SK-N-DZ (cell line): ENCODE measurements at regions not wholly inside any gene's neighbourhood (a gene's known extent, or its start where the extent isn't known, plus 50 kb on each side); places are given as distances from the start of the nearest gene placed in this dataset.
"Not testable (repeated sequence)": the region's sequence is repeated elsewhere in the genome, so short reads cannot be mapped to it uniquely, and the experiment has no call there.

ENCODE experiments used
- DNase-seq: peaks from one replicate; pipeline ENCODE4 v3.0.0-alpha.2; 2015; ENCODE audit warnings: low spot score

DNA sequence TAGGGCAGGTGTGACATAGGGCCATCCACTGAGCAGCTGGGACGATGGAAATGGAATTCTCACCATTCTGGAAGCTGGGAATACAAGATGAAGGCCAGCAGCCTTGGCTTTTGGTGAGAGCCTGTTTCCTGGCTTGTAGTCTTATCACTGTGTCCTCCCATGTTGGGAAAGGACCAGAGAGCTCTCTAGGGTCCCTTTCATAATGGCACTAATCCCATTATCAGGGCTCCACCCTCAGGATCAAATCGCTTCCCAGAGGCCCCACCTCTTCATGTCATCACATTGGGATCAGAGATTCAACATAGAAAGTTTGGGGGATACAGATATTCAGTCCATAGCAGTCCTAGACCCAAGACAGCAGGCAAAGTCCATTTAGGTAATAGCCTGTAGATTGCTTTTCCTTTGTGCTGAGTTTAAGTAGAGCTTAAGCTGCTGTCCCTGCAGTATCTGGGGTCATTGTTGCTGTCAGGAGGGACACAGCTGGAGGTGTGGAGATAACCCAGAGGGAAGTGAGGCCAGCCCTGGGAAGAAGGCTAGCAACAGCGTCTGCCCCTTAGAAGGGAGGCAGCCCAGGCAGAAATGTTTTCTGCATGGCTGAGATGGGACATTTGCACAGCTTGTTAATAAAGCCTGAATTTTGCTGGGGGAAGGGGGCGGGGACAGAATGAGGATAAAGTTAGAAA lies 136.5 kb upstream of the GPR12 start:
- DNase-seq, result peak; percentile 75

DNA sequence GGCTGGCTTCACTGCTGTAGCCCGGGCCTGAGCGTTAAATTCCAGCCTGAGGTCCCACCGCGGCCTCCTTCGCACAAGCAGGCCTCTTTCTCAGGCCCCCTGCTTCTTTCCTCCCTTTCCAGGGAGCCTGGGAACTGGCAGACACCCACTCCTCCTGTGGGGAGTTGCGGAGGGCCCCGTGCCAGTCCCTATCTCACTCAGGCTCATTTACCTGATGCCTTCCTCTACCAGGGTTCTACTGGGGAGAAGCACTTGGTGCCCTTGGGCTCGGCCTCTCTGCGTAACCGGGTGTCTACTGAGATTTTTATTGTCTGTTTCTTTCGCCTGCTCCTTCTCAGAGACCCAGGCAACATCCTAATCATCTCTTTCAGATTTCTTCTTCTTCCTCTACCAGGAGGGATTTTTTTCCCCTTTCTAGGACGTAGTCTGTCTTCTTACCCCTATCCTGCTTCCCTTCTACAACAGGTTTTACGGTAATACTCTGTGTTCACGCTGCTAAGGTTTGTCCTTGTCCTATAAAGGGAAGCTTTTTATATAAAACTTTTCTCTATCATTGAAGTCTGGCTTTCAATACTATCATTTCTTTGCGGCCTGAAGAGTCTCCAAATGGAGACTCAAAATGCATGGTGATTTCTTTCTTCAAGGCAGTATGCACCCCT lies 135.4 kb upstream of the GPR12 start:
- no peak for DNase-seq

DNA sequence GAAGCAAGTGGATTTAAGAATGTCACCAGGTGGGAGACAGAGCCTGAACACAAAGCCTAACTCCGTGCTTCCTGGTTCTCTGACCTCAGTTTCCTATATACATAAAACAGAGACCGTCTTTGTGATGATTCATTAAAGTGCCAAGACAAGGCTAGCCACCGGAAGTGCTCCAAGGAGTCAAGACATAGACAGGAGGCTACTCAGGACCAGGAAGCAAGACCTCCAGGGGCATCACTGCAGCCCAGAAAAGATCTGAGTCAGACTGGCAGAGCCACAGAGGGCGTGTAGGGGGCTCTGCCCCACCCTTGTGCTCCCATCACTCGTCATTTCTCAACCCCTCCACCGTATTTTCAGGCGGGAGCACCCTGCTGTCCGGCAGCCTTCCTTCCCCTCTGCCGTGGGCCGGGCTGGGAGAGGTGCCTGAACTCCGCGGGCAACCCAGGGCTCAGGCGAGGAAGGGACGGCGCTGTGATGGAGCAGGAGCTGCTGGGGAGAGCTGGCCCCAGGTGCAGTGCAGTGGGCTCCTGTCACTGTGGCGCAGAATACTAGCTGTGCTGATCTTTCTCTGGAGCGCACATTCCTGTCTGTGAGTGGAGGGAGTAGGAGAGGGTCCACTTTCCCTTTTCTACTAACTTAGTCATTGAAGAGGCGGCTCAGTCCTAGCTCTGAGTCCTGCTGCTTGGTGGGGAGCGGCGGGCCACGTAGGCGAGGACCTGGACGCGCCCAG lies 134.7 kb upstream of the GPR12 start:
- DNase-seq, result no peak

DNA sequence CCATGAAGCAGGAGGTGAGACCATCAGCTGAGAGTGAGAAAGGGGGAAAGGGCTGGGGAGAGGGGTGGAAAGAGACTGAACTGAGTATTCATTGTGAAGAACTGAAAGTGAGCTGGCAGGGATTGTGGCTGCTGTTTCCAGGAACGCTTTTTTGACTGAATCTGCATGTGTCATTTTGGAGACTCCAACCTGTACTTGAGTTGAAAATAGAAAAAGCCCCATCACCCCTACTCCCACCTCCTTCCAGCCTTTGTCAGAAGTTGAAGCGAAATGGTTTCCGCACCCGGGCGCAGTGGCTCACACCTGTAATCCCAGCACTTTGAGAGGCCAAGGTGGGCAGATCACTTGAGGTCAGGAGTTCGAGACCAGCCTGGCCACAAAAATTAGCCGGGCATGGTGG lies 128.0 kb upstream of the GPR12 start:
- DNase-seq, result no peak

DNA sequence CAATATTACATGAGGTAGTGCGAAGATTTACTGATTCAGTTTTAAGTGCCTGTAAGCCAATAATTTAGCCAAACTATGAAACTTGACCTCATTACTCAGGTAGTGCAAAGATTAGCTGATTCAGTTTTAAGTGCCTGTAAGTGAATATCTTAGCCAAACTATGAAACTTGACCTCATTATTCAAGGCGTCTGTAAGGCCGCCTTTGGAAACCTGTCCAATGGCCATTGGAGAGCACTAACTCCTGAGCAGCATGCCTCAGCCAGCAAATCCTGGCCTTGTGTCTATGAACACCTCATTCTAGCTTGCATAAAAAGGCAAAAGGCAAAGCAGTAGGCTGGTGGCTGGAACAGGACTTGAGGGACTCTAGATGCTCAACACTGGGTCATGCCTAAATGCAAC lies 127.0 kb upstream of the GPR12 start:
- no peak for DNase-seq

DNA sequence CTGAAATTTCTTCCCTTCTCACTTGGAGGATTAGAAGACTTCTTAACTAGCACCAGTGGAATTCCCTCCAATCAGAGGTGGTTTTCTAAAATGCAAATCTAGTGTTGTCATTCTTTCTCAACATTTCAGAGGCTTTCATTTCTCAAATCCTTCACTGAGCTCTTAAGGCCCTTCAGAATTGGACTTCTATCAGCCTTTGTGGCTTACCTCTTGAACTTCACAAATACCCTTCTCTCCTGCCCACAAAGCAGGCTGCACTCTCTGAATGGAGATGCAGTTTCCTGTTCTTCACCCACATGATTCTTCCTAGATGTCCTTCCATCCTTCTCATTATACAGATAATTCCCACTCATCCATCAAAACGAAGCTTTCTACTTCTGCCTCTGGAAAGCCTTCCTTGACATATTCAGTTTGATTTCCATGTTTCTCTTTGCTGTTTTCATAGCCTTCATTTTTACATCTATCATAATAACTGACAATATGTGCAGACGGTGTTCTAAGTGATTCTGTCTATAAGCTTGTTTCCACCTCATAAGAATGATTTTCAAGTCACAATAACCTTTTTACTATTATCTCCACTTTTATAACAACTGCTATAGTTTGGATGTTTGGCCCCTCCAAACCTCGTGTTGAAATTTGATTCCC lies 123.1 kb upstream of the GPR12 start:
- DNase-seq, result no peak

DNA sequence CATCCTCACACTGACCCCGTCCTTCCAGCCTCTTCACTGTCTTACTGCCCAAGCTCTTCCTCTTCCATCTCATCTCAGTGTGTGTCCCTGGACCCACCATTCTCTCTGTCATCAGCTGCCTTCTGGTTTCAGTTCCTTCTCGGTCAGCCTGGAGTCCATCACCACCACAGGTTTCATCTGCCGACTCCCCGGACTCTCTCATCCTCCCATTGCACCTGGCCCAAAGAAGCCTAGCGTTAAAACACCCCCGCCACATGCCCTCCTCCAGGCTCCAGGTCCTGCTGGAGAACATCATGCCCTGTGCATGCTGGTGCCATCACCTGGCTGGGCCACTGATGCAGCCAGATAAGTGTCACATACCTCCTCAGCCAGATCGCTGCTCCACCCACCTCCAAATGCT lies 122.1 kb upstream of the GPR12 start:
- no peak for DNase-seq

DNA sequence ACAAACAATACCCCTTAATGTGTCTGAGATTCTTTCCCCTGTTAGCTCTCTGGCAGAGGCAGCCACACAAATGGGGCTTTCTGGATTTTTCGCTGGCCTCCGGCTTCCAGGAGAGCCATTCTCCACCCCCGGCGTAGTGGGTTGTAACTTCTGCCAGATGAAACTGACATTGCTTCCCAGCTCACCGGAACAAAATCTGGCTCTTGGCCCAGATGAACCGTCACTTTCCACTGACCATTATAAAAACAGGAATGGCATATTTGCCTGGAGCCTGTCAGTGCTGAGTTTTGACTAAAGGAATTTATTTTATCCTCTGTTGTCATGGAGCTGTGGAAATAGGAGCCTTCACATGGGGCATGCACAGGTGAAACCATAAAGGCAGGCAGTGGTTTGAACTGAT lies 120.6 kb upstream of the GPR12 start:
- DNase-seq, result no peak

DNA sequence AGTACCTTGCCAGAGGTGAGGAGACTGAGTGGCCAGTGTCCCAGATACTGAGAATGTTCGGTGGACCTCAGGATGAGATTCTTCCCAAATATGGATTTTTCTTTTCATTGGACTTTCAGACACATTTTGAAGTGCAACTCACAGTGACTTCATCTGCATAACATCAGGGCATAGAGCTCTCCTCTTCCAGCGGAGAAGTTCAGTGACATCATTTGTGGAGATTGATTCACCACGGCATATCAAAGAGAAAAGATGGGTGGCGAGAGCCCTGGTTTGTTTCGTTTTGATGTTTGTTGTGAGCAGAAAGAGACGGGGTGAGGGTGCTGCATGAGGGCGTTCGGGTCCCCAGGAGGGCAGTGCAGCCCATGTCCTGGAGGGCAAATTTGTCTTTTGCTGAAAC lies 120.1 kb upstream of the GPR12 start:
- DNase-seq, result no peak

DNA sequence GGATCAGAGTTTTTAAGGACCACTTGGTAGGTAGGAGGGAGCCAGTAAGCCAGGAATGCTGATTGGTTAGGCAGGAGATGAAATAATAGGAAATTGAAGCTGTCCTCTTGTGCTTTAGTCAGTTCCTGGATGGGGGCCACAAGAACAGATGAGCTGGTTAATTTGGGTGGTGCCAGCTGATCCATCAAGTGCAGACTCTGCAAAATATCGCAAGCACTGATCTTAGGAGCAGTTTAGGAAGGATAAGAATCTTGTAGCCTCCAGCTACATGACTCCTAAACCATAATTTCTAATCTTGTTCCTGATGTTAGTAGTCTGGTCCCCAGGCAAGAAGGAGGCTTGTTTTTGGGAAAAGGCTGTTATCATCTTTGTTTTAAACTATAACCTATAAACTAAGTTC lies 117.9 kb upstream of the GPR12 start:
- no peak for DNase-seq

DNA sequence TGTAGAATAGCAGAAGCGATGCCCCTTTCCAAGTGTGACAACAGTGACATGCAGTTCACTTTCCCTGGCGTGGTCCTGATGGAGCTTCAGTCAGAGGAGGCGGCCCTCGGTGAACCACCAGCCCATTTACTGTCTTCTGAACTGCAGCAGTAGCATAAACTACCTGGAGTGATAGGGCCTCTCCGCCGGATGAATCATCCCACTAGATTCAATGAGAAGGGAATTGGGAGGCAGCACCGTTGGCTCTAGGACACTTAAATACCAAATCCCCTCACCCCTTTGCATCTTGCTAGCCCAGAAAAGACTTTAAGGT lies 112.8 kb upstream of the GPR12 start:
- DNase-seq, result no peak

DNA sequence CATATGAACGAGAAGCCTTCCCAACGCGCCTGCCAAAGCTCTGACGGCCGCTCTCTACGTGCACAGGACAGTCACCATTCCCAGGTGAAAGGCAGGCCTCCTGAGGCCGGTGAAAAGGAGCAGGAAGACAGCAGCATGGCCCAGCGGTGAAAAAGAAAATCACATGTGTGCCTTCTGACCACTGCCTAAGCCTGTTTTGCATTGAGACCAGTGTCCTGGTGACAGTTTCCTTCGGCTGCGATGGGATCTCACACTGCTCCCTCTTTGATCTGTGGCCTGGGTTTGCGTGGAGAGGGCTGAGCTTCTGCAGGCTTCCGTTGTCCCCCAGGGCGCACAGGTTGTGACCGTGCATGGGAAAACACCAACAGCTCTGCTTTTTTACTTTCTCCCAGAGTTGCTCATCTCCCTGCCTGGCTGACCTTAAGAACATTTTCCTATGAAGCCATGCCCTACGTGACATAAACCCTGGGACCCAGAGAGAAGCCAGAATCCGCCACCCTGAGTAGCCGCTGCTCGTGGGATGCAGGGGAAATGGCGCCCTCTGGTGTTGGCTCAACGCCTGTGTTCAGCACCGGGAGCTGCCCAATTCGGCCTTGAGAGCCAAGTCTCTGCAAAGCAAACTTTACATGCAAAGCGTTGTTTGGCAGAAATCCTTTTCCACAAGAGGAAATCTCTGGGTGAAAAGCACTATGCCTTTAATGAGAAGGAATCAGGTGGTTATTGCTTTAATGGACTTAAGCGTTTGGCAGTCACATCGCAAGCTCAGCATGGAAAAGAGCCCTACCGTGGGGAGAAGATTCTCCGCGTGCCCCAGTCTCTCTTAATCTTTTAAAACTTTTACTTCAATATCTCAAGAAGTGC lies 112.2 kb upstream of the GPR12 start:
- peak; percentile 83 for DNase-seq

DNA sequence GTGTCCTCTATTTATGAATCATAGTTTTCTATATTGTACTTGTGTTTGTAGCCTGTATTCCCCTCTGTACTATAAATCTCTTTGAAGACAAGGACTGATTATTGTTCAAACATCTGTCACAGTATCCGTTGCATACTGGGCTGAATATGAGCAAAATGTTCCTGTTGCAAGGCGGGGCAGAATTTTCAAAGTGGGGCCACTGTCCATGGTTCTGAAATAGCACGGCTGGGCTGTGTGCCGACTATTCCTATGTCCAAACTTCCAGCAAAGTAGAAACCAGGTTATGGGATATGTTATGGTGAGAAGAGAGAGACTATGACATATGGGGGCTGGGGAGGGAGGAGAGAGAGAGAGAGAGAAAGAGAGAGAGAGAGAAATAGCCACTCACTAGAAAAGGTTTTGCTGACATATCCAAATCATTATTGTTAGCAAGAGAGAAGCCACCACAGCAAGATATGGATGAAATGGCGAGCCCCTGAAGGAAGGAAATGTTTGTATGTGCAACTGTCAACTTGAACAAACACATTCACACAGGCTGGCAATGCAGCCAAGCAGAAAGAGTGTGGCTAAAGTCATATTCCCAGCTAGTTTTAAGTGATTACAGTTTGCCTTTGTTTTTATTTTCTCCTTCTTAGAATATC lies 107.0 kb upstream of the GPR12 start:
- DNase-seq, result no peak

DNA sequence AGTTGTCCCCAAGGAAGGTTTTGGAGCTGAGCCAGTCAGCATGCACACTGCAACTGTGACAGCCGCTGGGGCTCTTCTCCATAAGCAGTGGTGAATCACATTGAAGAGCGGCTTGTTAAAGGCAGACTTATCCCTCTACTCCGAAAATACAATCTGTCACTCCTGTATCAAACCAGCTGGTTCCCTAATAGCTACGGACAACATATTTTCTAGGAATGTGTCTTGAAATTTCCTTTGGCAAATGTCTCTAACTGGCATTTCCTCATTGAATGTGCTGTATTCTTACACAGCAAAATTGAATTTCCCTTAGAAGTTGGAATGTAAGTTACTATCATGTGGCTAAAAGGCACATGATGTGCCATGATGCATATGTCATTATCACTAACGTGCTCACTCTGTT lies 104.0 kb upstream of the GPR12 start:
- DNase-seq, result no peak

DNA sequence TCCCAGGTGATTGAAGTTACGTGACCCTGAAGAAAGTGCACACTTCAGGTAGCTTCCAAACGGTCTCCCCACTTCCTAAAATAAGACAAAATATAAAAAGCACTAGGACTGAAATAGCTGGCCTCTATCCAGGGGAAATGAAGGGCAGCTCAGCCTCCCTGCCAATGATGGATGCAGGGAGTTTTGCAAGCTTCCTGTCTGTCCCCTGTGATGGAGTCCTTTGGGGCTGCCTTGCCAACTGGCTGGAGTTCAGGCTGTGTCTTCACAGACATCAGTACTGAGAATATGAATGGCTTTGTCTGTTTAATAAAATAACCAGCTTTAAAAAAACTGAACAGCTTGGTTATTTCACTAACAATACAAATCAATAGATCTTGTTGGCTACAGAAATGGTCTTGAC lies 101.4 kb upstream of the GPR12 start:
- DNase-seq, result no peak

DNA sequence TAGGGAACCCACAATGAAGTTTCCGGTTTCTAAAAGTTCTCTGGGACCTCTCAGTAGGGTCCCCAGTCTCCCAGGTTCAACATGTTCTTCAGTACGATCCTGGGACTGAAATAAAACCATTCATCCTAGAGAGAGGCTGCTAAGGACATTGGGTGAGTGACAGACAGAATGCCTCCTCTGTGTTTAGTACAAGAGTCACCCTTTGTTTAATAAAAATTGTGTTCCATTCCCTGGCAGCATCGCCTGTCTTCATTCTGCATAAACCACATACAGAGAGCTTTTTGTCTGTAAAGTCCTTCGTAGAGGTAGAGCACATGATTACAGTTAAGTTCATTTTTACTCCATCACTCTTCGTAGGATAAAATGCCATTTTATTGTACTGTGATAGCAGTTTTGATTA lies 95.3 kb upstream of the GPR12 start:
- DNase-seq, result no peak

DNA sequence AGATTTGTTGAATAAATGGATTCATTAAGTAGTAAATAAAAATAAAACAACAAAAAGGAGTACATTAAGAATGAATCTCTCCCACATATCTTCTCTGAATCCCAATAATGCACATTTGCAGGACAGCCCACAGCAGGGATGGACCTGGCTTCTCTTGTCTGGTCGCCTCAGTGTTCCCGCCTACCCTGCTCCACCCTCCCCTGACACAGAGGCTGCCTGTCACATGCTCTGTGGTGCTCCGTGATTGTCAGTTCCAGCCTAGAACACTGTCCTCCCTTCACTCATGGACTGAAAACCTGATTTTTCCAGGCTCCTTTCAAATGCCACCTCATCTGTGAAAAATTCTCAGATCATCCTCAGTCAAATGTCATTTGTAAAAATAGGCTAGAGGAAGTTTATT lies 94.5 kb upstream of the GPR12 start:
- peak; percentile 35 for DNase-seq

DNA sequence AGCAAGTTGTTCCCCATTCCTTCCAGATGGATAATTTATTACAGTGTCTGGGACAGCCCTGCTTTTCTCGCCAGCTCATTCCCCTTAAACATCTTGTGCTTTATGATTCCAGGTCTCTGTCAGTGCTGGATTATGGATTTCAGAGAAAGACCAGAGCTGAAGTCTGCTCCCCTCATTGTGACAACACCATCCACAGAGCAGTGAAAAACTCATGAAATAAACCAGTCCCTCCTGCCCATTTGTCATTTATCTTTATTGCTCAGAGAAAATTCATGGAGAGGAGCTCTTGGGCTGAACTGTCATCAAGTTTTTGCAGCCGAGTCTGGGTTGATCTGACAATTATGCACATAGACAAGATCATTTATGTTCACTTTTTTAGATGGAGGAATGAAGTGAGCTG lies 92.7 kb upstream of the GPR12 start:
- DNase-seq, result peak; percentile 97

DNA sequence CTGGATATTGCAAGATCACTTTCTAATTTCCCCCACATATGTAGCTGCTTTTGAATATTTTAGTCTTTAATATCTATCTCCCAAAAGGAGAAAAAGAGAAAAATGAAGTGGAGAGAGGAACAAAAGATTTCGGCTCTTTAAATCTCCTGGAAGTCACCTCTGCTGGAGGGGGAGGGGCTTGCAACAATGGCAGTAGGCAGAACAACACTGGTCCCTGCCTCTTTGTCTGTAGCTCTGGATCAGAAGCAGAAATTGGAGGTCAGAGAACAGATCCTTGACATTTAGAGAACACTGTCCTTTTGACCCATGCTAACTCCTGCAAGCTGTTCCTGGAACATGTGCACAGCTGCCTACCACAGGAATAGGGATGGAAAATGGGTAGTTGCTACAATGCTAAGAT lies 86.7 kb upstream of the GPR12 start:
- peak; percentile 52 for DNase-seq

DNA sequence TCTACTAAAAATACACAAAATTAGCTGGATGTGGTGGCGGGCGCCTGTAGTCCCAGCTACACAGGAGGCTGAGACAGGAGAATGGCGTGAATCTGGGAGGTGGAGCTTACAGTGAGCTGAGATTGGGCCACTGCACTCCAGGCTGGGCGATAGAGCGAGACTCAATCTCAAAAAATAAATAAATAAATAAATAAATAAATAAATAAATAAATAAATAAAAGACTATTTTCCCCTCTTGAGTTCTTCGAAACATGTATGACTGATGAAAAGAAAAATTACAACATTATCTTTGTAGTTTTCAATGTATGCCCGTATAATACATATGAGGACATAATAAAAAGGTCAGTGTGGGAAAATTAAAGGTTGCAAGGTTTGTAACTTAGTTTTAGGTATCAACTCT lies 84.5 kb upstream of the GPR12 start:
- not testable (repeated sequence) for DNase-seq

DNA sequence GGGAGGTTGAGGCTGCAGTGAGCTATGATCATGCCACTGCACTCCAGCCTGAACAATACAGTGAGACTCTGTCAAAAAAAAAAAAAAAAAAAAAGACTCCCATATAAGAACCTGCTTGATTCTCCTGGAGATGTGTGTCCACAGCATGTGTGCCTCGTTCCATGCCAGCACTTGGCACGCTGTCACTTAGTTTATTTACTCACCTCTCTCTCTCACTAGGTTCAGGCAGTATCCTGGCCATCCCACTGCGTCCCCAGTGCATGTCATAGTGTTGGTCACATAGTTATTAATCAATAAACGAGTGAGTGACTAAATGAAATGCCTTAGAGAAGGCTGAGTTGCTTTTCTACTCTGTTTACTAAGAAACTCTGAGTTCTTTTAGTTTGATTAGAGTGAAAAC lies 79.1 kb upstream of the GPR12 start:
- DNase-seq, result no peak
